WTC11 (cell line): ENCODE measurements at regions not wholly inside any gene's neighbourhood (a gene's known extent, or its start where the extent isn't known, plus 50 kb on each side); places are given as distances from the start of the nearest gene placed in this dataset.
A peak's percentile ranks its signal among the peaks of the same experiment; 100 is the strongest.

ENCODE experiments used
- ATAC-seq: fragments of 200-7000 bp; cut with Tn5 transposase; 2 replicates; pipeline ENCODE4 v1.10.0; 2021; ENCODE audit warnings: mild to moderate bottlenecking, moderate library complexity
- CTCF ChIA-PET: fragments of 300-600 bp; sonication (Branson Sonifier 250); formaldehyde crosslinking; loops from one replicate; lab custom pipeline; 2021; ENCODE audit warnings: antibody characterized with exemption; lab: Charles Lee
- POLR2A ChIA-PET: fragments of 350-600 bp; sonication (Branson Sonifier 250); formaldehyde crosslinking; loops from one replicate; lab custom pipeline; 2021; ENCODE audit warnings: antibody characterized with exemption; lab: Charles Lee
- DNase-seq: peaks from one replicate; pipeline ENCODE4 v3.0.0; 2021; ENCODE audit warnings: low spot score
- H3K27ac Mint-ChIP-seq: 2 replicates; pipeline ENCODE4 v1.8.0; 2021; ENCODE audit warnings: mixed read lengths
- H3K27me3 Mint-ChIP-seq: 2 replicates; pipeline ENCODE4 v1.8.0; 2021; ENCODE audit warnings: low read depth, mild to moderate bottlenecking, moderate library complexity, mixed read lengths
- H3K36me3 Mint-ChIP-seq: 2 replicates; pipeline ENCODE4 v1.8.0; 2021; ENCODE audit warnings: mixed read lengths
- H3K4me1 Mint-ChIP-seq: 2 replicates; pipeline ENCODE4 v1.8.0; 2022; ENCODE audit warnings: mixed read lengths
- H3K4me3 Mint-ChIP-seq: 2 replicates; pipeline ENCODE4 v1.8.0; 2021; ENCODE audit warnings: mild to moderate bottlenecking, moderate library complexity, mixed read lengths
- H3K9me3 Mint-ChIP-seq: 2 replicates; pipeline ENCODE4 v1.8.0; 2021; ENCODE audit warnings: mixed read lengths
- CREM ChIP-seq: sonication (generic); formaldehyde crosslinking; IDR thresholded peaks from 2 replicates; pipeline ENCODE4 v1.8.1; 2022; ENCODE audit warnings: mild to moderate bottlenecking, missing genetic modification reagents, moderate library complexity
- ELF4 ChIP-seq: sonication (generic); formaldehyde crosslinking; IDR thresholded peaks from 2 replicates; pipeline ENCODE4 v1.8.1; 2022; ENCODE audit warnings: low read depth, mild to moderate bottlenecking, moderate library complexity, missing genetic modification reagents
- EMX1 ChIP-seq: fragments of 250-450 bp; sonication (Bioruptor Pico); IDR thresholded peaks from 2 replicates; pipeline ENCODE4 v1.8.0; 2021; ENCODE audit warnings: mild to moderate bottlenecking
- ESRRA ChIP-seq: sonication (generic); formaldehyde crosslinking; IDR thresholded peaks from 2 replicates; pipeline ENCODE4 v1.8.1; 2022; ENCODE audit warnings: mild to moderate bottlenecking, missing genetic modification reagents, borderline replicate concordance
- ETV6 ChIP-seq: sonication (generic); formaldehyde crosslinking; IDR thresholded peaks from 2 replicates; pipeline ENCODE4 v1.8.1; 2022; ENCODE audit warnings: mild to moderate bottlenecking, missing genetic modification reagents
- FOXJ3 ChIP-seq: sonication (generic); formaldehyde crosslinking; IDR thresholded peaks from 2 replicates; pipeline ENCODE4 v1.9.0; 2021; ENCODE audit warnings: missing genetic modification reagents, mild to moderate bottlenecking, borderline replicate concordance
- FOXK1 ChIP-seq: sonication (generic); formaldehyde crosslinking; IDR thresholded peaks from 2 replicates; pipeline ENCODE4 v1.8.0; 2022; ENCODE audit warnings: mild to moderate bottlenecking, moderate library complexity, missing genetic modification reagents
- FOXP1 ChIP-seq: sonication (generic); formaldehyde crosslinking; IDR thresholded peaks from 2 replicates; pipeline ENCODE4 v1.8.0; 2022; ENCODE audit warnings: missing genetic modification reagents, mild to moderate bottlenecking, moderate library complexity, borderline replicate concordance
- HMGA2 ChIP-seq: fragments of 250-450 bp; sonication (Bioruptor Pico); IDR thresholded peaks from 2 replicates; pipeline ENCODE4 v1.4.0; 2021; ENCODE audit warnings: mild to moderate bottlenecking, moderate library complexity
- NR1H2 ChIP-seq: sonication (generic); formaldehyde crosslinking; IDR thresholded peaks from 2 replicates; pipeline ENCODE4 v1.9.0; 2021; ENCODE audit warnings: mild to moderate bottlenecking, moderate library complexity, missing genetic modification reagents
- NR3C1 ChIP-seq: sonication (generic); formaldehyde crosslinking; conservative IDR thresholded peaks from 2 replicates; pipeline ENCODE4 v1.8.1; 2023; ENCODE audit warnings: low read depth, mild to moderate bottlenecking, missing genetic modification reagents
- OVOL2 ChIP-seq: fragments of 250-450 bp; sonication (Bioruptor Pico); IDR thresholded peaks from 2 replicates; pipeline ENCODE4 v1.9.0; 2021; ENCODE audit warnings: mild to moderate bottlenecking, borderline replicate concordance
- RELA ChIP-seq: sonication (generic); formaldehyde crosslinking; IDR thresholded peaks from 2 replicates; pipeline ENCODE4 v1.8.1; 2022; ENCODE audit warnings: missing genetic modification reagents, mild to moderate bottlenecking, borderline replicate concordance
- RORB ChIP-seq: fragments of 250-450 bp; sonication (Bioruptor Pico); IDR thresholded peaks from 2 replicates; pipeline ENCODE4 v1.9.0; 2021; ENCODE audit warnings: mild to moderate bottlenecking
- SMAD3 ChIP-seq: sonication (generic); formaldehyde crosslinking; IDR thresholded peaks from 2 replicates; pipeline ENCODE4 v1.8.0; 2022; ENCODE audit warnings: missing genetic modification reagents, mild to moderate bottlenecking, borderline replicate concordance
- SP1 ChIP-seq: sonication (generic); formaldehyde crosslinking; conservative IDR thresholded peaks from 2 replicates; pipeline ENCODE4 v1.8.1; 2022; ENCODE audit warnings: missing genetic modification reagents
- TEAD1 ChIP-seq: sonication (generic); formaldehyde crosslinking; IDR thresholded peaks from 2 replicates; pipeline ENCODE4 v1.8.0; 2022; ENCODE audit warnings: mild to moderate bottlenecking, missing genetic modification reagents
- ZNF396 ChIP-seq: fragments of 250-450 bp; sonication (Bioruptor Pico); IDR thresholded peaks from 2 replicates; pipeline ENCODE4 v1.8.0; 2021; ENCODE audit warnings: mild to moderate bottlenecking, moderate library complexity, borderline replicate concordance
- ZNF423 ChIP-seq: fragments of 250-450 bp; sonication (Bioruptor Pico); IDR thresholded peaks from 2 replicates; pipeline ENCODE4 v2.1.2; 2022; ENCODE audit warnings: mild to moderate bottlenecking, moderate library complexity
- ZNF671 ChIP-seq: fragments of 250-450 bp; sonication (Bioruptor Pico); IDR thresholded peaks from 2 replicates; pipeline ENCODE4 v1.8.0; 2021; ENCODE audit warnings: mild to moderate bottlenecking
- TF ChIP-seq, protein P1 (sequence below): sonication (generic); formaldehyde crosslinking; IDR thresholded peaks from 2 replicates; pipeline ENCODE4 v1.8.1; 2023; ENCODE audit warnings: mild to moderate bottlenecking, missing genetic modification reagents
- TF ChIP-seq, protein P2 (sequence below): sonication (generic); formaldehyde crosslinking; IDR thresholded peaks from 2 replicates; pipeline ENCODE4 v1.8.0; 2022; ENCODE audit warnings: mild to moderate bottlenecking, missing genetic modification reagents
- TF ChIP-seq, protein P3 (sequence below): sonication (generic); formaldehyde crosslinking; IDR thresholded peaks from 2 replicates; pipeline ENCODE4 v1.8.1; 2023; ENCODE audit warnings: mild to moderate bottlenecking, missing genetic modification reagents, moderate library complexity
- TF ChIP-seq, protein P4 (sequence below): fragments of 250-450 bp; sonication (Bioruptor Pico); IDR thresholded peaks from 2 replicates; pipeline ENCODE4 v1.8.0; 2021; ENCODE audit warnings: mild to moderate bottlenecking
- TF ChIP-seq, protein P5 (sequence below): sonication (generic); formaldehyde crosslinking; IDR thresholded peaks from 2 replicates; pipeline ENCODE4 v1.8.0; 2022; ENCODE audit warnings: missing genetic modification reagents
- TF ChIP-seq, protein P6 (sequence below): sonication (generic); formaldehyde crosslinking; IDR thresholded peaks from 2 replicates; pipeline ENCODE4 v1.8.0; 2023; ENCODE audit warnings: missing genetic modification reagents
- TF ChIP-seq, protein P7 (sequence below): sonication (generic); formaldehyde crosslinking; IDR thresholded peaks from 2 replicates; pipeline ENCODE4 v1.8.0; 2022; ENCODE audit warnings: mild to moderate bottlenecking, missing genetic modification reagents
- TF ChIP-seq, protein P8 (sequence below): fragments of 250-450 bp; sonication (Bioruptor Pico); IDR thresholded peaks from 2 replicates; pipeline ENCODE4 v1.9.0; 2021; ENCODE audit warnings: moderate library complexity, mild to moderate bottlenecking, inconsistent platforms, borderline replicate concordance

DNA sequence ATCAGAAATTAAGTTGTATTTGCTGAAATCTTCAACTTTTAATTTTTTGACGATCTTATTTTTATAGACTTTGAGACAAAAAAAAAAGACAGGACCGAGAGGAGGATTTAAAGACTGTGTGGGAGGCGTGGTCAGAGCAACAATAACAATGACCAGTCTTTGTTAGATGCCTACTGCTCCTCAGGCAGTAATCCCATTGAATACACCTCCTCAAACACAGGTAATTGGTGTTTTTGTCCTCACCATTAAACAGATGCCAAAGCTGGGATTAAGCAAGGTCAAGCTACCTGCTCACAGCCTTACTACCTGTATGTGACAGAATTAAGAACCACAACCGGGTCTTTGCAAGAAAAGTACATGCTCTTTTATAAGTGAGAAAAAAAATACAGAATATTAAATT lies 233.3 kb upstream of the GRAMD2B start:
- H3K27me3 Mint-ChIP-seq = peaks cover 71% of the 10 kb centered on the region
- H3K4me3 Mint-ChIP-seq = peak overlapping the region; percentile 22; the same call in 1 of the 2 replicates
- DNase-seq = no peak
- peaks cover 38% of the 10 kb centered on the region for H3K4me1 Mint-ChIP-seq
- peaks cover 12% of the 10 kb centered on the region for H3K36me3 Mint-ChIP-seq
- ChIA-PET POLR2A (no interaction called here), CTCF (interaction anchor here (1.6 kb wide), 1 partner anchor 355 kb away, joined by 3 read pairs; no protein-coding TSS in a partner anchor)
- H3K27ac Mint-ChIP-seq = no peak overlapping the region
- ATAC-seq = peak; percentile 97
- peaks cover 19% of the 10 kb centered on the region for H3K9me3 Mint-ChIP-seq
- TF ChIP-seq EMX1 = no peak
- no peak for TF ChIP-seq ZNF423 (CRISPR knock-in tag)
- no peak for TF ChIP-seq RORB (CRISPR knock-in tag)
- TF ChIP-seq, protein P1, sequence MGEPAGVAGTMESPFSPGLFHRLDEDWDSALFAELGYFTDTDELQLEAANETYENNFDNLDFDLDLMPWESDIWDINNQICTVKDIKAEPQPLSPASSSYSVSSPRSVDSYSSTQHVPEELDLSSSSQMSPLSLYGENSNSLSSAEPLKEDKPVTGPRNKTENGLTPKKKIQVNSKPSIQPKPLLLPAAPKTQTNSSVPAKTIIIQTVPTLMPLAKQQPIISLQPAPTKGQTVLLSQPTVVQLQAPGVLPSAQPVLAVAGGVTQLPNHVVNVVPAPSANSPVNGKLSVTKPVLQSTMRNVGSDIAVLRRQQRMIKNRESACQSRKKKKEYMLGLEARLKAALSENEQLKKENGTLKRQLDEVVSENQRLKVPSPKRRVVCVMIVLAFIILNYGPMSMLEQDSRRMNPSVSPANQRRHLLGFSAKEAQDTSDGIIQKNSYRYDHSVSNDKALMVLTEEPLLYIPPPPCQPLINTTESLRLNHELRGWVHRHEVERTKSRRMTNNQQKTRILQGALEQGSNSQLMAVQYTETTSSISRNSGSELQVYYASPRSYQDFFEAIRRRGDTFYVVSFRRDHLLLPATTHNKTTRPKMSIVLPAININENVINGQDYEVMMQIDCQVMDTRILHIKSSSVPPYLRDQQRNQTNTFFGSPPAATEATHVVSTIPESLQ = no peak
- TF ChIP-seq SMAD3 (CRISPR knock-in tag) = no peak
- TF ChIP-seq OVOL2 (CRISPR knock-in tag) = no peak
- no peak for TF ChIP-seq HMGA2 (CRISPR knock-in tag)
- no peak for TF ChIP-seq ZNF671
- TF ChIP-seq SP1 = 0 out of 2 replicates have a peak, but pooled peaks have one; percentile 50
- TF ChIP-seq, protein P2, sequence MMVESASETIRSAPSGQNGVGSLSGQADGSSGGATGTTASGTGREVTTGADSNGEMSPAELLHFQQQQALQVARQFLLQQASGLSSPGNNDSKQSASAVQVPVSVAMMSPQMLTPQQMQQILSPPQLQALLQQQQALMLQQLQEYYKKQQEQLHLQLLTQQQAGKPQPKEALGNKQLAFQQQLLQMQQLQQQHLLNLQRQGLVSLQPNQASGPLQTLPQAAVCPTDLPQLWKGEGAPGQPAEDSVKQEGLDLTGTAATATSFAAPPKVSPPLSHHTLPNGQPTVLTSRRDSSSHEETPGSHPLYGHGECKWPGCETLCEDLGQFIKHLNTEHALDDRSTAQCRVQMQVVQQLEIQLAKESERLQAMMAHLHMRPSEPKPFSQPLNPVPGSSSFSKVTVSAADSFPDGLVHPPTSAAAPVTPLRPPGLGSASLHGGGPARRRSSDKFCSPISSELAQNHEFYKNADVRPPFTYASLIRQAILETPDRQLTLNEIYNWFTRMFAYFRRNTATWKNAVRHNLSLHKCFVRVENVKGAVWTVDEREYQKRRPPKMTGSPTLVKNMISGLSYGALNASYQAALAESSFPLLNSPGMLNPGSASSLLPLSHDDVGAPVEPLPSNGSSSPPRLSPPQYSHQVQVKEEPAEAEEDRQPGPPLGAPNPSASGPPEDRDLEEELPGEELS (CRISPR knock-in tag) = peak; percentile 78; the same call in 1 of the 2 replicates
- TF ChIP-seq, protein P3, sequence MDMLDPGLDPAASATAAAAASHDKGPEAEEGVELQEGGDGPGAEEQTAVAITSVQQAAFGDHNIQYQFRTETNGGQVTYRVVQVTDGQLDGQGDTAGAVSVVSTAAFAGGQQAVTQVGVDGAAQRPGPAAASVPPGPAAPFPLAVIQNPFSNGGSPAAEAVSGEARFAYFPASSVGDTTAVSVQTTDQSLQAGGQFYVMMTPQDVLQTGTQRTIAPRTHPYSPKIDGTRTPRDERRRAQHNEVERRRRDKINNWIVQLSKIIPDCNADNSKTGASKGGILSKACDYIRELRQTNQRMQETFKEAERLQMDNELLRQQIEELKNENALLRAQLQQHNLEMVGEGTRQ (CRISPR knock-in tag) = no peak
- TF ChIP-seq NR3C1 (CRISPR knock-in tag) = no peak
- TF ChIP-seq, protein P4, sequence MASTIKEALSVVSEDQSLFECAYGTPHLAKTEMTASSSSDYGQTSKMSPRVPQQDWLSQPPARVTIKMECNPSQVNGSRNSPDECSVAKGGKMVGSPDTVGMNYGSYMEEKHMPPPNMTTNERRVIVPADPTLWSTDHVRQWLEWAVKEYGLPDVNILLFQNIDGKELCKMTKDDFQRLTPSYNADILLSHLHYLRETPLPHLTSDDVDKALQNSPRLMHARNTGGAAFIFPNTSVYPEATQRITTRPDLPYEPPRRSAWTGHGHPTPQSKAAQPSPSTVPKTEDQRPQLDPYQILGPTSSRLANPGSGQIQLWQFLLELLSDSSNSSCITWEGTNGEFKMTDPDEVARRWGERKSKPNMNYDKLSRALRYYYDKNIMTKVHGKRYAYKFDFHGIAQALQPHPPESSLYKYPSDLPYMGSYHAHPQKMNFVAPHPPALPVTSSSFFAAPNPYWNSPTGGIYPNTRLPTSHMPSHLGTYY = no peak
- no peak for TF ChIP-seq ESRRA (CRISPR knock-in tag)
- TF ChIP-seq NR1H2 (CRISPR knock-in tag) = no peak
- peak; percentile 65; the same call in 1 of the 2 replicates for TF ChIP-seq FOXK1 (CRISPR knock-in tag)
- TF ChIP-seq, protein P5, sequence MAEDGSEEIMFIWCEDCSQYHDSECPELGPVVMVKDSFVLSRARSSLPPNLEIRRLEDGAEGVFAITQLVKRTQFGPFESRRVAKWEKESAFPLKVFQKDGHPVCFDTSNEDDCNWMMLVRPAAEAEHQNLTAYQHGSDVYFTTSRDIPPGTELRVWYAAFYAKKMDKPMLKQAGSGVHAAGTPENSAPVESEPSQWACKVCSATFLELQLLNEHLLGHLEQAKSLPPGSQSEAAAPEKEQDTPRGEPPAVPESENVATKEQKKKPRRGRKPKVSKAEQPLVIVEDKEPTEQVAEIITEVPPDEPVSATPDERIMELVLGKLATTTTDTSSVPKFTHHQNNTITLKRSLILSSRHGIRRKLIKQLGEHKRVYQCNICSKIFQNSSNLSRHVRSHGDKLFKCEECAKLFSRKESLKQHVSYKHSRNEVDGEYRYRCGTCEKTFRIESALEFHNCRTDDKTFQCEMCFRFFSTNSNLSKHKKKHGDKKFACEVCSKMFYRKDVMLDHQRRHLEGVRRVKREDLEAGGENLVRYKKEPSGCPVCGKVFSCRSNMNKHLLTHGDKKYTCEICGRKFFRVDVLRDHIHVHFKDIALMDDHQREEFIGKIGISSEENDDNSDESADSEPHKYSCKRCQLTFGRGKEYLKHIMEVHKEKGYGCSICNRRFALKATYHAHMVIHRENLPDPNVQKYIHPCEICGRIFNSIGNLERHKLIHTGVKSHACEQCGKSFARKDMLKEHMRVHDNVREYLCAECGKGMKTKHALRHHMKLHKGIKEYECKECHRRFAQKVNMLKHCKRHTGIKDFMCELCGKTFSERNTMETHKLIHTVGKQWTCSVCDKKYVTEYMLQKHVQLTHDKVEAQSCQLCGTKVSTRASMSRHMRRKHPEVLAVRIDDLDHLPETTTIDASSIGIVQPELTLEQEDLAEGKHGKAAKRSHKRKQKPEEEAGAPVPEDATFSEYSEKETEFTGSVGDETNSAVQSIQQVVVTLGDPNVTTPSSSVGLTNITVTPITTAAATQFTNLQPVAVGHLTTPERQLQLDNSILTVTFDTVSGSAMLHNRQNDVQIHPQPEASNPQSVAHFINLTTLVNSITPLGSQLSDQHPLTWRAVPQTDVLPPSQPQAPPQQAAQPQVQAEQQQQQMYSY (CRISPR knock-in tag) = no peak
- TF ChIP-seq, protein P6, sequence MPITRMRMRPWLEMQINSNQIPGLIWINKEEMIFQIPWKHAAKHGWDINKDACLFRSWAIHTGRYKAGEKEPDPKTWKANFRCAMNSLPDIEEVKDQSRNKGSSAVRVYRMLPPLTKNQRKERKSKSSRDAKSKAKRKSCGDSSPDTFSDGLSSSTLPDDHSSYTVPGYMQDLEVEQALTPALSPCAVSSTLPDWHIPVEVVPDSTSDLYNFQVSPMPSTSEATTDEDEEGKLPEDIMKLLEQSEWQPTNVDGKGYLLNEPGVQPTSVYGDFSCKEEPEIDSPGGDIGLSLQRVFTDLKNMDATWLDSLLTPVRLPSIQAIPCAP (CRISPR knock-in tag) = no peak
- TF ChIP-seq, protein P7, sequence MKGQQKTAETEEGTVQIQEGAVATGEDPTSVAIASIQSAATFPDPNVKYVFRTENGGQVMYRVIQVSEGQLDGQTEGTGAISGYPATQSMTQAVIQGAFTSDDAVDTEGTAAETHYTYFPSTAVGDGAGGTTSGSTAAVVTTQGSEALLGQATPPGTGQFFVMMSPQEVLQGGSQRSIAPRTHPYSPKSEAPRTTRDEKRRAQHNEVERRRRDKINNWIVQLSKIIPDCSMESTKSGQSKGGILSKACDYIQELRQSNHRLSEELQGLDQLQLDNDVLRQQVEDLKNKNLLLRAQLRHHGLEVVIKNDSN (CRISPR knock-in tag) = no peak
- peak; percentile 46; the same call in 1 of the 2 replicates for TF ChIP-seq TEAD1 (CRISPR knock-in tag)
- no peak for TF ChIP-seq RELA (CRISPR knock-in tag)
- TF ChIP-seq ETV6 = 0 out of 2 replicates have a peak, but pooled peaks have one; percentile 30
- no peak for TF ChIP-seq FOXJ3 (CRISPR knock-in tag)
- TF ChIP-seq, protein P8, sequence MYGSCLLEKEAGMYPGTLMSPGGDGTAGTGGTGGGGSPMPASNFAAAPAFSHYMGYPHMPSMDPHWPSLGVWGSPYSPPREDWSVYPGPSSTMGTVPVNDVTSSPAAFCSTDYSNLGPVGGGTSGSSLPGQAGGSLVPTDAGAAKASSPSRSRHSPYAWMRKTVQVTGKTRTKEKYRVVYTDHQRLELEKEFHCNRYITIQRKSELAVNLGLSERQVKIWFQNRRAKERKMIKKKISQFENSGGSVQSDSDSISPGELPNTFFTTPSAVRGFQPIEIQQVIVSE (CRISPR knock-in tag) = no peak
- TF ChIP-seq ZNF396 (CRISPR knock-in tag) = no peak
- no peak for TF ChIP-seq ELF4
- TF ChIP-seq FOXP1 (CRISPR knock-in tag) = no peak
- TF ChIP-seq CREM (CRISPR knock-in tag) = no peak
